NCI-H345 (cell line): ENCODE measurements at regions not wholly inside any gene's neighbourhood (a gene's known extent, or its start where the extent isn't known, plus 50 kb on each side); places are given as distances from the start of the nearest gene placed in this dataset.
A peak's percentile ranks its signal among the peaks of the same experiment; 100 is the strongest.

Experiments
- DNase-seq: peaks from one replicate; lab custom pipeline; 2025; lab: John Stamatoyannopoulos, UW

DNA sequence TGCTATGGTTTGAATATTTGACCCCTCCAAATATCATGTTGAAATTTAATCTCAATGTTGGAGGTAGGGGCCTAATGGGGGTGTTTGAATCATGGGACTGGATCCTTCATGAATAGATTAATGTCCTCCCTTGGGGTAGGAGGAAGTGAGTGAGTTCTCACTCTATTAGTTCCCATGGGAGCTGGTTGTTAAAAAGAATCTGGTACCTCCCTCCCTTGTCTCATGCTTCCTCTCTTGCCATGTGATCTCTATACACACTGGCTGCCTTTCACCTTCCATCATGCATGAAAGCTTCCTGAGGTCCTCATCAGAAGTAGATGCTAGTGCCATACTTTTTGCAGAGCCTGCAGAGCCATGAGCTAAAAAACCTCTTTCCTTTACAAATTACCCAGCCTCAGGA is 177.7 kb upstream of the MCTP2 start:
- peak; percentile 14 for DNase-seq

- DNase-seq: no peak
Observed at GRCh38 chr15:94052711-94053110, 178.7 kb upstream of the MCTP2 start.

DNA sequence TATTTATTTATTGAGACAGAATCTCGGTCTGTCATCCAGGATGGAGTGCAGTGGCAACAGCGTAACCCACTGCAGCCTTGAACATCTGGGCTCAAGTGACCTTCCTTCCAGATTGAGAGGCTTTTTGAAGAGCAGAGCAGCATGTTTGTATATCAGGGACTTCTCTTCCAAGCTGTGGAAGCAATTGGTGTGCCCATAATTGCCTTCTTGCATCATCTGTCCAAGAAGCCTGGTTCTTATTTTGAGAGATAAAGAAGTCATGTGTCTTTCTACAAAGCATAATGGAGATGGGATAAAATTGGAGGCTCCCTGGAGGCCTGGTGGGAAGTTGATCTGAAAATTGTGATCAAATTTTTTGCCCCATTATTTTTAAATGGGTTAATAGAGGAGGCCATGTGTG is 183.8 kb upstream of the MCTP2 start:
- DNase-seq: no peak

- DNase-seq: no peak
Observed at GRCh38 chr15:94042180-94042928, 189.0 kb upstream of the MCTP2 start.

- no peak for DNase-seq
Observed at GRCh38 chr15:94041746-94042145, 189.6 kb upstream of the MCTP2 start.

DNA sequence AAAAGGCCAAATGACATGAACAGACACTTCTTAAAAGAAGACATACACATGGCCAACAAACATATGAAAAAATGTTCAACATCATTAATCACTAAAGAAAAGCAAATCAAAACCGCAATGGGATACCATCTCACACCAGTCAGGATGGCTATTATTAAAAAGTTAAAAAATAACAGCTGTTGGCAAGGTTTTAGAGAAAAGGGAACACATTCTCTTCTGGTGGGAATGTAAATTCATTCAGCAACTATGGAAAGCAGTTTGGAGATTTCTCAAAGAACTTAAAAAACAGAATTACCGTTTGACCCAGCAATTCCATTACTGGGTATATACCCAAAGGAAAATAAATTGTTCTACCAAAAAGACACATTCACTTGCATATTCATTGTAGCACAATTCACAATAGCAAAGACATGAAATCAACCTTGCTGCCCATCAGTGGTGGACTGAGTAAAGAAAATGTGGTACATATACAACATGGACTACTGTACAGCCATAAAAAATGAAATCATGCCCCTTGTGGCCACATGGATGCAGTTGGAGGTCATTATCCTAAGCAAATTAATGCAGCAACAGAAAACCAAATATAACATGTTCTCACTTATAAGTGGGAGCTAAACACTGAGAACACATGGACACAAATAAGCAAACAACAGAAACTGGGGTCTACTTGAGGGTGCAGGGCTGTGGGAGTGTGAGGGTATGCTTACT is 190.7 kb upstream of the MCTP2 start:
- no peak for DNase-seq

DNA sequence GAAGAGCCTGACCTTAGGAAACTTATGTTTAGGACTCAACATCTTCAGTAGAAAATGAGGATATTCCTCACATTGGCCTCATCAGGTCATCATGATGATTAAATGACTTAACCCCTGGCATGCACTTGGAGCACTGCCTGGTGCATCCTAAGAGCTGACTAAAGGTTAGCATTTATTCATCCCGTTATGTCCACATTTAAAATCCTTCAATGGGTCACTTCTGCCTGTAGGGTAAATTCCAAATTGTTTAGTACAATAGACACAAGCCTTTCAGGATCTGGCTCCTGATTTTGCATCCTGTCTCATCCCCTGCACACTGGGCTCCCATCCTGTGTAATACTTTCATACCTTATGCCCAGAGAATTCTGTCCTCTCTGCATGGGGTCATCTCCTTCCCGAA is 195.2 kb upstream of the MCTP2 start:
- DNase-seq: no peak

GRCh38 chr15:94033683-94034020 is 197.7 kb upstream of the MCTP2 start:
- no peak for DNase-seq

DNA sequence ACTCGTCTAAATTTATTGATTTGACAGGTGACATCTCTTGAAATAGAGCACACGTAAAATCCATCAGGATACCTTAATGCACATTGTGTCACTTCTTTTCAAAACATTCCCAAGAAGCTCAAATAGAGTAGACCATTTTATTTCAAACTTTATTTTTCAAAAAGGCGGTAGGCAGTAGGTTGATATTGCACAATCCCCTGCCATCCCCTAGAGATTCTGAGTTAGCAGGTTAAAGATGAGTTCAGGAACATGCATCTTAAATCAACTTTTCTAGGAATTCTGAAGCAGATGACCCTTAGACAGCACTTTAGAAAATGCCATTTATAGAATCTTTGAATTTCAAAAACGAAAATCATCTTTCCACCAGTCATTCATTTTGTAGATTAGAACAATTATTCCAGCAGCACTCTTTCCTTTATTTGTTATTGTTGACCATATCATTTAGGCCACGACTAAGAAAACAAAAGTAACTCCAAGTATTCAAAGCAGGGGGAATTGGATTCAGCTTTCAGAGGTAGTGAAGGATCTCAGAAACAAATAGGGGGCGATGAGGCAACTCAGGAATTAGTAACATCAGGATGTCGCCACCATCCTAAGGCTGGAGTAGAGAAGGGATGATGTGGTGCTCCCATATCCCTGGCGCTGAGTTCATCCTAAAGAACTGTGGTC is 198.2 kb upstream of the MCTP2 start:
- no peak for DNase-seq

DNA sequence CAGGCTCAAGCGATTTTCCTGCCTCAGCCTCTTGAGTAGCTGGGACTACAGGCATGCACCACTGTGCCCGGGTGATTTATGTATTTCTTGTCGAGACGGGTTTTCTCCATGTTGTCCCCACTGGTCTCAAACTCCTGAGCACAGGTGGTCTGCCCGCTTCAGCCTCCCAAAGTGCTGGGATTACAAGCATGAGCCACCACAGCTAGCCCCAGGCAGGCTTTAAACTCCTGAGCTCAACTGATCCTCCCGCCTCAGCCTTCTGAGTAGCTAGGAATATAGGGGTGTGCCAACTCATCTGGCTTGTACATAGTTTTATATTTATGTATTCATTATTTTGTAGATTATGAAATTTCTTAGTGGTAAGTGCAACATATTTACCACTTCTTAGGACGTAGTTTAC is 198.8 kb upstream of the MCTP2 start:
- no peak for DNase-seq

DNA sequence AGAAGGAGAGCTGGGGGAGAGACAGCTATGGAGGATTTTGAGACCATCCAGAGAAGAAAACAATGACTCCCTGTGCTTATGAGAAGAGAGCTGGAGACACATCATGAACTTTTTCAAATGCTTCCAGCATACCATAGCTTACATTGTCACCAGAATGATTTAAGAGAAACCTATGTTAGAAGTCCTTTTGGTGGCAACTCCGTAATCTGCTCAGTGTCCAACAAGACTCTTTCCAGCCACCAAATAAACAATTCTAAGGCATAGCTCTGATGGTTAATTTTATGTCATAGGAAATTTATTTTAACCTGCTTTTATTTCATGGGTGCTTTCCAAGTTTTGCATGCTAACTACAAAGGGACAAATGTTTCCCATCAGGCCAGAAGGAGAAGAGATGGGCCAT is 200.3 kb upstream of the MCTP2 start:
- no peak for DNase-seq

DNA sequence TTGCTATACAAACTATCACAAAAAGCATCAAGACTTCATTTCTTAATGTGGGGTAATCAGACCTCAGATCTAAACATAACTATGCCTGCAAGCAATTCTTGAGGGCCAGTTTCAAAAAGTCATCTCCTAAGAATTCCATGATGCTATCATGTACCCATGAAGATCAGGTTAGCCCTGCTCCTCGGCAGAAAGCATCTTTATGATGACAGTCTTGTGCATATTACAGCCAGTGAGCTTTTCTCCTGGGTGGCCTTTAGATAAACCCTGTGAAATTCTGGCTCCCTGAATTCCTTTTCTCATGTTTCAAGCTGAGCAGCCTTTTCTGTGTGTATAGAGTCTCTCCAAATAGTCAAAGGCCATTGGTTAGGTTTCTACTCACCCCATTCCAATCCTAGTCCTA is 201.9 kb upstream of the MCTP2 start:
- no peak for DNase-seq

DNA sequence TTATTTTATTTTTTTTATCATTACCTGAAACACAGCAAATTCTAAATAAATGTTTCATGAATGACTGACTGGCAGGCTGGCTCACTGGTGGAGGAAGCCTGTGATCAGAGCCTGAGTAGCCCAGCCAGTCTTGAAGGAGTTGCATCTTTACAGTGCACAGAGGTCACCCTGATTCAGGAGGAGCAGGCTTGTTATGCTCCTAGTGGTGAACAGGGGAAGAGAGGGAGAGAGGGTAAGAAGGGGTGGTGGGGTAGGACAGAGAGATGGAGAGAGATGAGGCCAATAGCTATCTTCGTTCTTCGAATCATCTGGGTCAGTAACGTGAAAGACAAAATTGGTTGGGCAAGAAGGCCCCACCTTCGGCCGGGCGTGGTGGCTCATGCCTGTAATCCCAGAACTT is 202.6 kb upstream of the MCTP2 start:
- no peak for DNase-seq

- no peak for DNase-seq
Observed at GRCh38 chr15:94028121-94028520, 203.2 kb upstream of the MCTP2 start.

DNA sequence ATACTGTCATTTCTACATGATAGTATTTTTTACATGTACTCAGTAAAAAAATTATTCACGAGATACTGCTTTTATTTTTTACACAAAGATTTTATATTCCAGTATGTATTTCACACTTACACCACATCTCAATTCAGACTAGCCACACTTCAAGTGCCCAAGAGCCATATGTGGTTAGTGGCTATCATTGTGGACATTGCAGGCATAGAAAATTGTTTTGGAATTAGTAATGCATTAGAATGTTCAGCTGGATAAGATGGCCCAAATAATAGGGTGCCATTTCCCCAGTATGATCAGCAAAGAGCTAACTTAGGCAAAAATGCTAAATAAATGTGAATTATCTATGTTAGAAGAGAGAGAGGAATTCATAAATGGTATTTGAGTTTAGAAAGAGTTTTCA is 203.8 kb upstream of the MCTP2 start:
- no peak for DNase-seq

GRCh38 chr15:94026458-94027304 is 204.7 kb upstream of the MCTP2 start:
- DNase-seq: no peak

DNA sequence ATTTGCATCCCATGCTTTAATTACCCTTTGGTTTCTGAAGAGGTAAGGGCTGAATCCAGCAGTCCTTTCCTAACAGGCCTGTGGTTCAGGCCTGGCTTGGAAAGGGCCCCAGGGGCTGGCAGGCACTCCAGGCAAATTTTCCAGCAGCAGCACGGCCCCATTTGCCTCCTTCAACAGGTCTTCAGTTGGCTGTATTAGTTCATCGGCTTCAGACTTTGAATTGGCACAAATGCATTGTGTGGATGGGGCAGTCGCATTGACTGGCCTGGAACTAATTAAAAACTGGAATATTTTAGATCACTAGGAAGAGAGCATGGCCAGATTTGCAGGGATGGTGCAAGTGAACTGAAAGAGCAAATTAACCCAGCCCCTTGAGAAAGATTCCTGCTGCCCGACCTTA is 207.8 kb upstream of the MCTP2 start:
- no peak for DNase-seq

DNA sequence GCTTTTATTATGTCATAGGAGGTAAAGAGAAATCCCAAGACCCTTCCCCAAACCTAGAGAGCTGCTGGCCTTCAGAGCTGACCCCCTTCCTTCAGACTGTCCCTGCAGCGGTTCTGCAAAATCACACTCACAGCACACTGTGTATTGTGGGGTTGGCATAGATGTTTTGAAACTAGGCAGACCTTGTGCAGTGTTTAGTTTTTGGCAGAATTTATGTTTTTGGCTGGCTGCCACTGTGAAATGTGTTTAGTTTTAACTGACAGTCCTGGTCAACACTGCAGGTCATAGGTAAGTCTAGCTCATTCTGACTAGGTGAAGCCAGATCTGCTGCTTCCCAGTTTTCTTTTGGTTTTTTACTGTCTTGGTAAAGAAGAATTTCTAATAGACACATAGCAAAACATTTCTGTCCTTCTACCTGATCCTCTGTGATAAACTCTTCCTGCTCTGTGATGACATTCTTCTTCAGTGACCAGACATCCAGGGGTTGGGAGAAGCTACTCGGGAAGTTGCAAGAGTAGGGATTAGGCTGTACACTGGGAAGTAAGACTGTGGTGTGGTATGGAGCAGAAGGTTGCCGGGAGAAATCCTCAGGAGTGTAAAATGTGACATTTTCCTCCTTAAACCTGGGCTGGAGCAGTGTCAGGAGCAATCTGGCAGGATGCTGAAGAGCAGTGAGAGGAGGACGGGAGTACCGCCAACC is 209.6 kb upstream of the MCTP2 start:
- DNase-seq: no peak

GRCh38 chr15:94019062-94019461 is 212.3 kb upstream of the MCTP2 start:
- no peak for DNase-seq

DNA sequence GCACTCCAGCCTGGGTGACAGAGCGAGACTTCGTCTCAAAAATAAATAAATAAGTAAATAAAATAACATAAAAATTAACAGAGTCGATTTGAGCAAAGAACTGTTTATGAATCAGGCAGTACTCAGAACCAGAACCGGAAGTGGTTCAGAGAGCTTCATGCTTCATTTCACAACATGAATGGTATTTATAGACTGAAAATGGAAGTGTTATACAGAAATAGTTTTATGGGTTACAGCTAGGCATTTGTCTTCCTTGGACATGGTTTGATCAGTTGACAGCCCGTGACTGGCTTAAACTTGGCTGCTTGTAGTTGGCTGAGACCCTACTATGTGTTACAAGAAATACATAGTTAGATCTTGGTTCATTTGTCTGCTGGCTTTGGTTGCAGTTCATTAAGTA is 216.0 kb upstream of the MCTP2 start:
- DNase-seq: no peak

GRCh38 chr15:94008104-94009074 is 223.0 kb upstream of the MCTP2 start:
- DNase-seq: no peak
